Sigmoid colon (tissue), 4 donors: ENCODE measurements at regions not wholly inside any gene's neighbourhood (a gene's known extent, or its start where the extent isn't known, plus 50 kb on each side); places are given as distances from the start of the nearest gene placed in this dataset.

Source experiments
- CTCF ChIP-seq, 4 experiments: fragments of 450-650 bp in 3 of 4; fragments of 200-600 bp in 1 of 4; IDR thresholded peaks; one replicate each; pipeline ENCODE4 v1.5.1; 2016 to 2019; ENCODE audit warnings: antibody characterized with exemption in 4 of 4, mild to moderate bottlenecking in 3 of 4, moderate library complexity in 2 of 4
- EP300 ChIP-seq, 4 donors: sonication (generic); formaldehyde crosslinking; IDR thresholded peaks; one replicate each; pipeline ENCODE4 v1.6.1; 2017; ENCODE audit warnings: antibody characterized with exemption in 4 of 4
- POLR2A ChIP-seq, 2 donors: fragments of 450-650 bp; IDR thresholded peaks; one replicate each; pipeline ENCODE4 v1.6.1; 2016; ENCODE audit warnings: antibody characterized with exemption in 2 of 2, mild to moderate bottlenecking in 2 of 2, moderate library complexity in 2 of 2
- POLR2AphosphoS5 ChIP-seq, 4 donors: sonication (generic); formaldehyde crosslinking; IDR thresholded peaks; one replicate each; pipeline ENCODE4 v1.6.1; 2017; ENCODE audit warnings: antibody characterized with exemption in 4 of 4

GRCh38 chr1:30299393-30299792, 424.0 kb downstream of the MATN1 start:
- TF ChIP-seq POLR2A (IDR thresholded peaks at IDR 0.05) (no peak), EP300 (IDR thresholded peaks at IDR 0.05) (no peak), CTCF (IDR thresholded peaks at IDR 0.05) (no peak), POLR2AphosphoS5 (IDR thresholded peaks at IDR 0.05) (no peak)
